Lower leg skin (tissue), 3 donors: ENCODE measurements at regions not wholly inside any gene's neighbourhood (a gene's known extent, or its start where the extent isn't known, plus 50 kb on each side); places are given as distances from the start of the nearest gene placed in this dataset.

Experiments used
- POLR2A ChIP-seq, 2 donors: fragments of 450-650 bp; IDR thresholded peaks; one replicate each; pipeline ENCODE4 v1.6.1; 2016 to 2017; ENCODE audit warnings: antibody characterized with exemption in 2 of 2, mild to moderate bottlenecking in 1 of 2, moderate library complexity in 1 of 2
- TF ChIP-seq, protein P1 (sequence below), 3 donors: fragments of 450-650 bp; IDR thresholded peaks; one replicate each; pipeline ENCODE4 v1.5.1; 2016; ENCODE audit warnings: antibody characterized with exemption in 3 of 3, mild to moderate bottlenecking in 3 of 3, moderate library complexity in 2 of 3

DNA sequence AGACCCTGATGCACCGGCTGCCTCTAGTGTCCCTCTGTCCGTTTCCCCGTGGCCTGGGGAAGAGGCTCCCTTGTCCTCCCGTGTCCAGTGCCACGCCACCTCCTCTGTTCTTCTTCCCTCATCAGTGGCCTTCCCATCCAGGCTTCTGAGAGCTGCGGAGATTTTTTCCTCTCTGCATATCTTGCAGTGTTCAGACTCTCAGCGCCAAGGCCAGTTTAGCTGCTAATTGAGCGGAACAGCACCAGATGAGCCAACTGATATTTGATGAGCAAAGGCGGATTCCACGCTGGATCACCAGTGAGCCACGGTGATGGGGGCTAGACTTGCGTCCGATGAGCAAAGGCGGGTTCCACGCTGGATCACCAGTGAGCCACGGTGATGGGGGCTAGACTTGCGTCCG lies 257.6 kb downstream of the FOXL1 start:
- TF ChIP-seq, protein P1, sequence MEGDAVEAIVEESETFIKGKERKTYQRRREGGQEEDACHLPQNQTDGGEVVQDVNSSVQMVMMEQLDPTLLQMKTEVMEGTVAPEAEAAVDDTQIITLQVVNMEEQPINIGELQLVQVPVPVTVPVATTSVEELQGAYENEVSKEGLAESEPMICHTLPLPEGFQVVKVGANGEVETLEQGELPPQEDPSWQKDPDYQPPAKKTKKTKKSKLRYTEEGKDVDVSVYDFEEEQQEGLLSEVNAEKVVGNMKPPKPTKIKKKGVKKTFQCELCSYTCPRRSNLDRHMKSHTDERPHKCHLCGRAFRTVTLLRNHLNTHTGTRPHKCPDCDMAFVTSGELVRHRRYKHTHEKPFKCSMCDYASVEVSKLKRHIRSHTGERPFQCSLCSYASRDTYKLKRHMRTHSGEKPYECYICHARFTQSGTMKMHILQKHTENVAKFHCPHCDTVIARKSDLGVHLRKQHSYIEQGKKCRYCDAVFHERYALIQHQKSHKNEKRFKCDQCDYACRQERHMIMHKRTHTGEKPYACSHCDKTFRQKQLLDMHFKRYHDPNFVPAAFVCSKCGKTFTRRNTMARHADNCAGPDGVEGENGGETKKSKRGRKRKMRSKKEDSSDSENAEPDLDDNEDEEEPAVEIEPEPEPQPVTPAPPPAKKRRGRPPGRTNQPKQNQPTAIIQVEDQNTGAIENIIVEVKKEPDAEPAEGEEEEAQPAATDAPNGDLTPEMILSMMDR (IDR thresholded peaks at IDR 0.05), result no peak
- TF ChIP-seq POLR2A (IDR thresholded peaks at IDR 0.05), result no peak
